ENCODE measurements at regions not wholly inside any gene's neighbourhood (a gene's known extent, or its start where the extent isn't known, plus 50 kb on each side); places are given as distances from the start of the nearest gene placed in this dataset.
A peak's percentile ranks its signal among the peaks of the same experiment; 100 is the strongest.

DNA sequence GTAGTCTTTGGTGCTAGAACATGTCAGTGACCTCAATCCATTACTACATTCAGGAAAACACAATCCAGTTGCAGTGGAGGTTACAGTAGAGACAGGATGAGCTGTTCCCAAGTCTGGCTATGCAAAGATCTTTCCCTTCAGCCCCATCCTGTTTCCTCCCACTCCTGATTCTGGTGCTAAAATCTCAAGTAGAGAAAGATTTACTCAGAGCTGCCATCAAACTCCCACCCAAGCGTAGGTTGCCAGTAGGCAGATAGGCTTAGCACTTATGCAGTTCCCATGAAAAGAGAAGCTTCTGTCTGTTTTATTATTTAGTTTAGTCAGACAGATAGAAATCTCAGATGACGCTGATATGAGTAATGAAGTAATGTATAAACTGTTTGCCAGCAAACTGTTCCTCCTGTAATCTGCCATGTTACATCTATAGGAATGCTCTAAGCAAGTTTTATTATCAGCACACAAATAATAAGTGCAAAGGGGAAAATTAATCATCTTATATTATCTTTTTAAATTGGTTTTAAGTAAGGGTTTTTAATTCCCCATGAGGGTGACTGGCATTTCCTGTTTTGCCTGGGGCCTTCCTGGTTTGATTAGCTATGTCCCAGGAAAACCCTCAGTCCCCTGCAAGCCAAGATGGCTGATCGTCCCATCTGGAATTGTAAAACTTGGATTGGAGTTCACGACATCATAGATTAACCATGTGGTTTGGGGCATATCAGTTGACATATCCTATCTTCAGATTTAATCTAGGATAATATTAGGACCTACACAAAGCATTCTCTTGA lies 188.3 kb upstream of the PALMD start:
- TF ChIP-seq ZNF565 (CRISPR knock-in tag; conservative IDR thresholded peaks at IDR 0.05; ENCODE audit: low read depth) (no peak), ZNF8 (CRISPR knock-in tag; IDR thresholded peaks at IDR 0.05) (no peak), BACH2 (CRISPR knock-in tag; IDR thresholded peaks at IDR 0.05; ENCODE audit: borderline replicate concordance) (no peak), TCF4 (CRISPR knock-in tag; IDR thresholded peaks at IDR 0.05; ENCODE audit: borderline replicate concordance) (peak; percentile 75; the same call in 1 of the 2 replicates), PATZ1 (CRISPR knock-in tag; IDR thresholded peaks at IDR 0.05; ENCODE audit: borderline replicate concordance) (no peak), ZC3H10 (CRISPR knock-in tag; IDR thresholded peaks at IDR 0.05) (no peak), ISL1 (CRISPR knock-in tag; IDR thresholded peaks at IDR 0.05) (peak; percentile 94), POU6F1 (CRISPR knock-in tag; IDR thresholded peaks at IDR 0.05; ENCODE audit: borderline replicate concordance, low read depth) (no peak), ZFP3 (CRISPR knock-in tag; IDR thresholded peaks at IDR 0.05) (no peak), SNAI2 (CRISPR knock-in tag; IDR thresholded peaks at IDR 0.05) (no peak), ZFP30 (CRISPR knock-in tag; IDR thresholded peaks at IDR 0.05) (no peak), ZNF70 (CRISPR knock-in tag; IDR thresholded peaks at IDR 0.05) (no peak), OSR1 (CRISPR knock-in tag; IDR thresholded peaks at IDR 0.05) (no peak), RARB (CRISPR knock-in tag; IDR thresholded peaks at IDR 0.05) (no peak), CREB5 (CRISPR knock-in tag; IDR thresholded peaks at IDR 0.05; ENCODE audit: low read depth) (no peak; the same call in 1 of the 2 replicates), CSDC2 (CRISPR knock-in tag; IDR thresholded peaks at IDR 0.05) (no peak), ESRRG (CRISPR knock-in tag; IDR thresholded peaks at IDR 0.05) (no peak), GLIS3 (CRISPR knock-in tag; IDR thresholded peaks at IDR 0.05) (no peak), PPARA (CRISPR knock-in tag; IDR thresholded peaks at IDR 0.05; ENCODE audit: borderline replicate concordance) (no peak), ARNTL (CRISPR knock-in tag; IDR thresholded peaks at IDR 0.05; ENCODE audit: borderline replicate concordance, low read depth) (no peak)
- TF ChIP-seq, protein P1, sequence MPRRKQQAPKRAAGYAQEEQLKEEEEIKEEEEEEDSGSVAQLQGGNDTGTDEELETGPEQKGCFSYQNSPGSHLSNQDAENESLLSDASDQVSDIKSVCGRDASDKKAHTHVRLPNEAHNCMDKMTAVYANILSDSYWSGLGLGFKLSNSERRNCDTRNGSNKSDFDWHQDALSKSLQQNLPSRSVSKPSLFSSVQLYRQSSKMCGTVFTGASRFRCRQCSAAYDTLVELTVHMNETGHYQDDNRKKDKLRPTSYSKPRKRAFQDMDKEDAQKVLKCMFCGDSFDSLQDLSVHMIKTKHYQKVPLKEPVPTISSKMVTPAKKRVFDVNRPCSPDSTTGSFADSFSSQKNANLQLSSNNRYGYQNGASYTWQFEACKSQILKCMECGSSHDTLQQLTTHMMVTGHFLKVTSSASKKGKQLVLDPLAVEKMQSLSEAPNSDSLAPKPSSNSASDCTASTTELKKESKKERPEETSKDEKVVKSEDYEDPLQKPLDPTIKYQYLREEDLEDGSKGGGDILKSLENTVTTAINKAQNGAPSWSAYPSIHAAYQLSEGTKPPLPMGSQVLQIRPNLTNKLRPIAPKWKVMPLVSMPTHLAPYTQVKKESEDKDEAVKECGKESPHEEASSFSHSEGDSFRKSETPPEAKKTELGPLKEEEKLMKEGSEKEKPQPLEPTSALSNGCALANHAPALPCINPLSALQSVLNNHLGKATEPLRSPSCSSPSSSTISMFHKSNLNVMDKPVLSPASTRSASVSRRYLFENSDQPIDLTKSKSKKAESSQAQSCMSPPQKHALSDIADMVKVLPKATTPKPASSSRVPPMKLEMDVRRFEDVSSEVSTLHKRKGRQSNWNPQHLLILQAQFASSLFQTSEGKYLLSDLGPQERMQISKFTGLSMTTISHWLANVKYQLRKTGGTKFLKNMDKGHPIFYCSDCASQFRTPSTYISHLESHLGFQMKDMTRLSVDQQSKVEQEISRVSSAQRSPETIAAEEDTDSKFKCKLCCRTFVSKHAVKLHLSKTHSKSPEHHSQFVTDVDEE (CRISPR knock-in tag; IDR thresholded peaks at IDR 0.05), result no peak
- TF ChIP-seq, protein P2, sequence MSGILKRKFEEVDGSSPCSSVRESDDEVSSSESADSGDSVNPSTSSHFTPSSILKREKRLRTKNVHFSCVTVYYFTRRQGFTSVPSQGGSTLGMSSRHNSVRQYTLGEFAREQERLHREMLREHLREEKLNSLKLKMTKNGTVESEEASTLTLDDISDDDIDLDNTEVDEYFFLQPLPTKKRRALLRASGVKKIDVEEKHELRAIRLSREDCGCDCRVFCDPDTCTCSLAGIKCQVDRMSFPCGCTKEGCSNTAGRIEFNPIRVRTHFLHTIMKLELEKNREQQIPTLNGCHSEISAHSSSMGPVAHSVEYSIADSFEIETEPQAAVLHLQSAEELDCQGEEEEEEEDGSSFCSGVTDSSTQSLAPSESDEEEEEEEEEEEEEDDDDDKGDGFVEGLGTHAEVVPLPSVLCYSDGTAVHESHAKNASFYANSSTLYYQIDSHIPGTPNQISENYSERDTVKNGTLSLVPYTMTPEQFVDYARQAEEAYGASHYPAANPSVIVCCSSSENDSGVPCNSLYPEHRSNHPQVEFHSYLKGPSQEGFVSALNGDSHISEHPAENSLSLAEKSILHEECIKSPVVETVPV (CRISPR knock-in tag; IDR thresholded peaks at IDR 0.05), result peak; percentile 20; the same call in 1 of the 2 replicates
- ATAC-seq, result peak; percentile 87

- TF ChIP-seq ARNTL (CRISPR knock-in tag; IDR thresholded peaks at IDR 0.05; ENCODE audit: borderline replicate concordance, low read depth), result no peak
- TF ChIP-seq, protein P1 (CRISPR knock-in tag; IDR thresholded peaks at IDR 0.05), result no peak
- no peak for TF ChIP-seq ZNF70 (CRISPR knock-in tag; IDR thresholded peaks at IDR 0.05)
- TF ChIP-seq POU6F1 (CRISPR knock-in tag; IDR thresholded peaks at IDR 0.05; ENCODE audit: borderline replicate concordance, low read depth), result no peak
- no peak for TF ChIP-seq ISL1 (CRISPR knock-in tag; IDR thresholded peaks at IDR 0.05)
- no peak for TF ChIP-seq GLIS3 (CRISPR knock-in tag; IDR thresholded peaks at IDR 0.05)
- no peak for TF ChIP-seq SNAI2 (CRISPR knock-in tag; IDR thresholded peaks at IDR 0.05)
- ATAC-seq, result no peak
Observed at GRCh38 chr1:99461499-99461898, 184.4 kb upstream of the PALMD start.

Measured in SK-N-SH treated with all-trans-retinoic acid at 6 μM for 48 hours (cell line).